Thymus (tissue), 11 donors: ENCODE measurements at regions not wholly inside any gene's neighbourhood (a gene's known extent, or its start where the extent isn't known, plus 50 kb on each side); places are given as distances from the start of the nearest gene placed in this dataset.

Experiments used
- DNase-seq, 9 donors: peaks; one replicate each; pipeline ENCODE4 v3.0.0-alpha.2; 2013; ENCODE audit warnings: low spot score in 9 of 9, low read depth in 6 of 9, missing footprints in 1 of 9
- H3K27ac ChIP-seq, 2 donors: one replicate each; pipeline ENCODE4 v1.5.1; 2013; ENCODE audit warnings: control low read depth in 1 of 2, low read depth in 1 of 2, low read length in 1 of 2, mild to moderate bottlenecking in 1 of 2, moderate library complexity in 1 of 2
- H3K27me3 ChIP-seq, 2 donors: one replicate each; pipeline ENCODE4 v1.5.1; 2013; ENCODE audit warnings: low read length in 1 of 2; ENCODE audit not compliant: control insufficient read depth in 2 of 2, insufficient read depth in 1 of 2
- H3K36me3 ChIP-seq, 2 donors: one replicate each; pipeline ENCODE4 v1.5.1; 2013; ENCODE audit warnings: low read length in 1 of 2, mild to moderate bottlenecking in 1 of 2, moderate library complexity in 1 of 2; ENCODE audit not compliant: control insufficient read depth in 2 of 2, insufficient read depth in 2 of 2
- H3K4me1 ChIP-seq, 2 donors: one replicate each; pipeline ENCODE4 v1.5.1; 2013; ENCODE audit warnings: low read length in 2 of 2; ENCODE audit not compliant: control insufficient read depth in 2 of 2, insufficient read depth in 2 of 2
- H3K4me3 ChIP-seq, 2 donors: one replicate each; pipeline ENCODE4 v1.5.1; 2013; ENCODE audit warnings: low read length in 2 of 2, control low read depth in 1 of 2, mild to moderate bottlenecking in 1 of 2
- H3K9me3 ChIP-seq, 2 donors: one replicate each; pipeline ENCODE4 v1.5.1; 2013; ENCODE audit warnings: low read length in 1 of 2, mild to moderate bottlenecking in 1 of 2; ENCODE audit not compliant: control insufficient read depth in 2 of 2, insufficient read depth in 1 of 2
- WGBS: extraction: QIAGEN DNeasy Blood & Tissue Kit; methylation state at CpG from one replicate; pipeline ENCODE4 v1.1.7; 2013; 5-methylcytosine and 5-hydroxymethylcytosine counted together
- donor health status: healthy.

DNA sequence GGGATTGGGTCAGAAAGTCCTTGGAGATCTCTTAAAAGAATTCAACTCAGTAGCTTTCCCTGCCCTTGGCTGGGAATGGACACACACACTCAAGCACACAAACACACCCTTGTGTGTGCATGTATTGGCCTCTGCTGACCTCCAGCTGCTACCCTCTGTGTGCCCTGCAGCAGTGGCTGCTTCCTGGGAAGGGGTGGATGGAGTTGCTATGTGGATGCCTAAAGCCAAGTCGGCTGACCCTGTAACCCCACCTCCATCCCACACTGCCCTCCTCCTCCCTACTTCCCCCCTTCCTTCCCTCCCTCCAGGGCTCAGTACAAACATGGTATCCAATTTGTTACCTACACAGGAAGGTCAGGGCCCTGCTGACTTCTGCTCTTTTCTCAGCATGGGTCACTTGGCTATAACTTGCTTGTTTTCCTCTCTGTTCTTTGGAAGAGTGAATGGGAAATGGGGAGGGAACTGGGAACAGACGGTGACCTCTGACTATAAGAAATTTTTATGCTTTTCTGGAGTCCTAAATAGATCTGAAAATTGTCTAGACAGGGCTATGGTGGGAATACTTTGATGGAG, 351.6 kb upstream of the TBX3 start:
- Histone ChIP-seq H3K36me3 (no peaks in the 10 kb centered on the region), H3K4me3 (no peak overlapping the region), H3K27me3 (no peaks in the 10 kb centered on the region), H3K27ac (no peak overlapping the region), H3K9me3 (no peaks in the 10 kb centered on the region), H3K4me1 (no peaks in the 10 kb centered on the region)
- DNase-seq = no peak
- WGBS = 42% methylated on average over 2 of the region's 2 CpGs

DNA sequence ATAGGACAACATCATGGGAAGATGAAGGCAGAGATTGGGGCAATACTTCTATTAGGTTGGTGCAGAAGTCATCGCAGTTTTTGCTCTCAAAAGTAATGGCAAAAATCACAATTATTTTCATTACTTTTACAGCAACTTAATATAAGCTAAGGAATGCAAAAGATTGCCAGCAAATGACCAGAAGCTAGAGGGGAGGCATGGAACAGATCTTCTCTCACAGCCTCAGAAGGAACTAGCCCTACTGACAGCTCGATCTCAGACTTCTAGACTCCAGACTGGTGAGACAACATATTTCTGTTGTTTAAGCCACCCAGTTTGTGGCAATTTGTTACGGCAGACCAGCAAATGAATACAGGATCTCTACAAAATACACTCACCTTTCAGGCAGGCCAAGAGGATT, 348.5 kb upstream of the TBX3 start:
- 92% methylated on average over 3 of the region's 3 CpGs for whole genome bisulfite sequencing
- Histone ChIP-seq H3K4me1 (no peaks in the 10 kb centered on the region), H3K27me3 (no peaks in the 10 kb centered on the region), H3K9me3 (no peaks in the 10 kb centered on the region), H3K27ac (no peak overlapping the region), H3K4me3 (no peak overlapping the region), H3K36me3 (no peaks in the 10 kb centered on the region)
- DNase-seq = no peak

DNA sequence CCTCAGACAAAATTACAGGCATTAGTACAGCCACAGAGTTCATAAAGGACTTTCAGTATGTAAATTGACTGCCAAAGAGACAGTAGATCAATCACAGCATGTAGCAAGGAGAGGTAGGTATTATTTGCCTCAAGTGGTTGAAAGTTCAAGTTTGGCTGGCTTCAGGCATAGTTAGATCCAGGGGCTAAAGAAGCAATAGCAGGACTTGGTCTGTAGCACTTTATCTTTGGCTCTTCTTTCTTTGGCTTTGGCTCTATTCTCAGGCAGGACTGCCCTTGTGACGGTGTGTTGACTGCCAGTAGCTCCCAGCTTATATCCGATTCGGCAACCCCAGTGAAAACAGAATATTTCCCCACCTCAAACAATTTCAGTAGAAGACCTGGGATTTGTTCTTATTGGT, 346.0 kb upstream of the TBX3 start:
- Histone ChIP-seq H3K4me3 (no peak overlapping the region), H3K27ac (no peak overlapping the region), H3K9me3 (no peaks in the 10 kb centered on the region), H3K36me3 (no peaks in the 10 kb centered on the region), H3K27me3 (no peaks in the 10 kb centered on the region), H3K4me1 (no peaks in the 10 kb centered on the region)
- WGBS = 98% methylated on average over 3 of the region's 3 CpGs
- DNase-seq = no peak

DNA sequence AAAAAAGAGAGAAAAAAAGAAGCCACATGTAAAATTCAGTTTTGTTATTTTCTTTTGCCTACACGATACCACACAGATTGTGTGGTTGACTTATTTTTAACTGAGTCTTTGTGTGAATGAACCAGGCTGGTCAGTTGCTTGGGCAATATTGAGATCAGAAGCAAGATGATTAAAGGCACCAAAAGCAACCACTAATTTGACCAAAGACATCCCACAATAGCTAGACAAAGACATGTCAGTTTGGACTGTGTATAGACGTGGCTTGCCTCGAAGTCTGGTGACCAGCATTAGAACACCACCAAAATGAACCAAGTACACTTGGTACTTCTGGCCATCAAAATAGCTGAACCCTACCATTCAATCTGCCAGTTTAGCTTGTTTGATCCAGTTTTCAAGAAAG, 340.6 kb upstream of the TBX3 start:
- H3K9me3 ChIP-seq = peaks cover 0 to 3% of the 10 kb centered on the region in 2 donors
- H3K4me3 ChIP-seq = no peak overlapping the region
- no peak for DNase-seq
- no peaks in the 10 kb centered on the region for H3K4me1 ChIP-seq
- H3K27ac ChIP-seq = no peak overlapping the region
- no peaks in the 10 kb centered on the region for H3K36me3 ChIP-seq
- WGBS = 96% methylated on average over 3 of the region's 3 CpGs
- no peaks in the 10 kb centered on the region for H3K27me3 ChIP-seq

DNA sequence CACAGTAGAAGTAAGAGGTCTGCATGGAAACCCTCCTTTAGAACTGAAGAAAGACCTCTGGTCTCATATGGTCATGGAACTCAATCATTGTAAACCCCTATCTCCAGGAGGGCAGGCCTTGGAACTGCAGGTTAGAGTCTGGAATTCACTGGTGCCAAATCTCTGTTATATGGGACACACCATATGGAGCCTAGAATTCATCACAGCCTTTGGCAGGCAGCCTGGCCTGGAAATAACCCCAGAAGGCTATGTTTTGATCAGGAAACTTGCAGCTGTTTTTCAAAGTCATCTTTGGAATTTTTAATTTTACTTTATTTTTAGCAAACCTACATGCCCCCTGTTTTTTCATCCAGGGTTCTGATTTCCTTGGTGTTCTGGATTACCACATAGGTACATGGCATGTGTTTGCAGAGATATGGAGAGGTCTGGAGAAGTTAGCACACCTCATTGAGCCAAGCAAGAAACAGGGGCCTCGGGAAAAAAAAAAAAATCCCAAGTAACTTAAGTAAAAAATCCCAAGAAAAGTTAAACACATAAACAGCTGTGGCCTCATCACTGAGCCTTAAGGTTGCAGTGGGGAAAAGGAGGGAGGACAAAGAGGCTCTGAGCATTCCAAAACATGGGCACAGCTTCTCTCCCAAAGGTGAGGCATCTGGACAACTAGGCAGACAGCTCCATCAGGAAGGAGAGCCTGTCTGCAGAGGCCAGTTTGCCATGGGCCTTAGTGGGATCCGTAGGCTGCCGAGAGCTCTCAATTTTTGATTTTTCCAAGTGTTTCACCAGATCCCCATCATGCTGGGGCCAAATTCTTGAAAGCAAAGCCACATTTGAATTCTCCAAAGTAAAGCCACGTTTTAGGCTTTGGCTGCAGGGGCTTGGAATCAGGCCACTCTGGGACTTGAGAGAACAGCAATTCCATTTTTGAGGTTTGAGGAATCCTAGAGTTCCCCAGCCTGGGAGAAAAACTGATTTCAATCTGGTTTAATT, 339.6 kb upstream of the TBX3 start:
- DNase-seq = no peak
- H3K27ac ChIP-seq = no peak overlapping the region
- H3K4me3 ChIP-seq = no peak overlapping the region
- no peaks in the 10 kb centered on the region for H3K4me1 ChIP-seq
- H3K27me3 ChIP-seq = no peaks in the 10 kb centered on the region
- H3K9me3 ChIP-seq = peaks cover 0 to 3% of the 10 kb centered on the region in 2 donors
- H3K36me3 ChIP-seq = no peaks in the 10 kb centered on the region
- WGBS = 85% methylated on average over 4 of the region's 4 CpGs

DNA sequence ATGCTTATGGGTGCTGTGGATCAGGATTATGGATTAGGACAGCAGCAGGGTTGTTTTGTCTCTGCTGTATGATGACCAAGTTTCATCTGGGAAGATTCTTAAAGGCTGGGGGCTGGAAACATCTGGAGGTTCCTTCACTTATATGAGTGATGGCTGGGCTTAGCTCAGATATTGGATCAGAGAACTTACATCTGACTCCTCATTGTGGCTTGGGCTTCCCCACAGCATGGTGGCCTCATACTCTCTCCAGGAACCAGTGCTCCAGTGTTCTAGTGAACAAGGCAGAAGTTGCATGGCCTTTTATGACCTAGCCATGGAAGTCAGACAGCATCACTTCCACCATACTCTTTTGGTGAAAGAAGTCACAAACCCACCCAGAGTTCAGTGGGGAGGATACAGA, 336.1 kb upstream of the TBX3 start:
- Histone ChIP-seq H3K27ac (no peak overlapping the region), H3K9me3 (peaks cover 0 to 3% of the 10 kb centered on the region in 2 donors), H3K4me1 (no peaks in the 10 kb centered on the region), H3K27me3 (no peaks in the 10 kb centered on the region), H3K36me3 (no peaks in the 10 kb centered on the region), H3K4me3 (no peak overlapping the region)
- no peak for DNase-seq

DNA sequence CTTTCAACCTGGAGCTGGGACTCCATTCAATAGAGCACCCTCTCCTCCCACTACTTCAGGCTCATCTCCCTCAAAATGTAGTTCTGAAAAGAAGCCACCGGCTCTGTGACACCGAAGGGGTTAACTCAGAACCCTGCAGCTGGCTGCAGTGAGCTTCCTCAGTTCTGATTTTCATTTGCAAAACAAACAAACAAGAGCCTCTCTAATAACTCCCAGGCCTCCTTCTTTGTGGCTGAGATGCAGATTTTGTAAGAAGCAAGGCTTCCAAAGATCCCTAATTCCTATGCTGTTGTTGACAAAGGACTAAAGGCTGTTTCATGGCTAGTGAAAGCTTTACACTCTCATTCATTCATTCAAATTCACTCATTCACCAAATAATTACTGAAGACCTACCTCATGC, 333.4 kb upstream of the TBX3 start:
- no peak for DNase-seq
- no peak overlapping the region for H3K27ac ChIP-seq
- 71% methylated on average over 2 of the region's 2 CpGs for WGBS
- H3K4me1 ChIP-seq = no peaks in the 10 kb centered on the region
- H3K4me3 ChIP-seq = no peak overlapping the region
- no peaks in the 10 kb centered on the region for H3K27me3 ChIP-seq
- no peaks in the 10 kb centered on the region for H3K36me3 ChIP-seq
- peaks cover 0 to 3% of the 10 kb centered on the region in 2 donors for H3K9me3 ChIP-seq

DNA sequence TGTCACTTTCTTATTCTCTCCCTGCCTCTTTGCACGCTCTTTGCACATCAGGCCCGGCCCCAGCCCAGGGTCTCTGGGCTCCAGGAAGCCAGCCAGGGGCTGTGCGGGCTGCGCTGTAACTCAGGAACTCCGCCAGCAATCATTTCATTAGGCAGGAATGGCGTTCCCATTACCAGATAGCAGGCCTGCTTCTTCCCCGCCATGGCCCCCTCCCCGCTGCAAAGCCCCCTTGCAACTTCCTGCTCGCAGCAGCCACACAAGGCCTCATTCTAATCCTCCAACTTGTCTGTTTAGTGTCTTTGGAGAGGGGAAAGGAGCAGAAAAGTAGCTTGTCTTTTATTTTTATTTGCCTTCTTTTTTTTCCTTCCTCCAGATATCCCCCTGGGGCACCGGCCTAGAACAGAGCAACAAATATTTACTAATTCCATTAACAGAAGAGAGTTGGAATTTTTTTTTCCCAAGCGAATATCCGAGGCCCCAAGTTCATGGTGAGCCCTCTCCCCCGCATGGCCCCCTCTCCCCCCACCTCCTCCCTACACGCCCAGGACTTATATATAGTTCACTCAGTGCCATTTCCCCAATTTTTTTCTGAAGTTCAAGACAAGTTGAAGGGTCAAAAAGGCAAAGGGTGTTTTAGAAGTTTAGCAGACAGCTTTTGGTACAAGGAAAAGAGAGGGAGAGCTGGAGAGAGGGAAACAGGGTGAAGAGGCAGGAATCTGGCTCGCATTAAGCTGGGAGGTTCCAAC, 329.4 kb upstream of the TBX3 start:
- DNase-seq = no peak
- H3K9me3 ChIP-seq = no peaks in the 10 kb centered on the region
- WGBS = 54% methylated on average over 15 of the region's 15 CpGs
- no peaks in the 10 kb centered on the region for H3K36me3 ChIP-seq
- H3K4me1 ChIP-seq = no peaks in the 10 kb centered on the region
- no peak overlapping the region for H3K27ac ChIP-seq
- no peaks in the 10 kb centered on the region for H3K27me3 ChIP-seq
- no peak overlapping the region for H3K4me3 ChIP-seq

DNA sequence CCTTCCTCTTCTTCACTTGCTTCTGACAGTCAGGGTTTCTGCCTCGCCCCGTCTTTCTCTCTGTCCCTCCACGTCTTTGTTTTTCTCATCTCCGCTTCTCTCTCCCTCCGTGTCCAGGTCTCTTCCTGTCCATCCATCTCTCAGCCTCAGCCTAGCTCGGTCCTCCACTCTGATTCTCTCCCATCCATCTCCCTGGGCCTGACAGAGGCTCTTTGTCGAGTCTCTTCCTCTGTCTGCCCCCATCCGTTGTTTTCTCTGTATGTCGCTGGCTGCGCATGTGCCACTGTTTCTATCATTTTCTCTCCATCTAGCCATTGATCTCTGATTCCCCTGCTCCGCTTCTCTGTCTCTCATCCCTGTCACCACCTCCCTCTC, 328.9 kb upstream of the TBX3 start:
- Histone ChIP-seq H3K27me3 (no peaks in the 10 kb centered on the region), H3K9me3 (no peaks in the 10 kb centered on the region), H3K27ac (no peak overlapping the region), H3K4me3 (no peak overlapping the region), H3K36me3 (no peaks in the 10 kb centered on the region), H3K4me1 (no peaks in the 10 kb centered on the region)
- WGBS = 69% methylated on average over 11 of the region's 11 CpGs
- DNase-seq = no peak
